NB4 (cell line): ENCODE measurements at regions not wholly inside any gene's neighbourhood (a gene's known extent, or its start where the extent isn't known, plus 50 kb on each side); places are given as distances from the start of the nearest gene placed in this dataset.
"Not testable (repeated sequence)": the region's sequence is repeated elsewhere in the genome, so short reads cannot be mapped to it uniquely, and the experiment has no call there.

Source experiments
- DNase-seq: peaks from one replicate; pipeline ENCODE4 v3.0.0; 2010; ENCODE audit warnings: low read depth
- H3K4me3 ChIP-seq: one replicate; pipeline ENCODE4 v1.5.1; 2011; ENCODE audit warnings: mild to moderate bottlenecking, low read depth, low read length, moderate library complexity
- MAX ChIP-seq: IDR thresholded peaks from 2 replicates; pipeline ENCODE4 v1.6.1; 2011; ENCODE audit warnings: low read depth, low read length
- MYC ChIP-seq: IDR thresholded peaks from 2 replicates; pipeline ENCODE4 v1.6.1; 2011; ENCODE audit warnings: low read depth, low read length
- POLR2A ChIP-seq: IDR thresholded peaks from 2 replicates; pipeline ENCODE4 v1.6.1; 2011; ENCODE audit warnings: mild to moderate bottlenecking; ENCODE audit not compliant: insufficient read length; ENCODE audit errors: extremely low read depth
- TF ChIP-seq, protein P1 (sequence below): IDR thresholded peaks from one replicate; pipeline ENCODE4 v1.5.1; 2012; ENCODE audit warnings: low read depth, low read length

- DNase-seq, H3K4me3 ChIP-seq: not testable (repeated sequence)
Measured at GRCh38 chr1:161454865-161455707, 50.2 kb upstream of the FCGR2A start.

DNA sequence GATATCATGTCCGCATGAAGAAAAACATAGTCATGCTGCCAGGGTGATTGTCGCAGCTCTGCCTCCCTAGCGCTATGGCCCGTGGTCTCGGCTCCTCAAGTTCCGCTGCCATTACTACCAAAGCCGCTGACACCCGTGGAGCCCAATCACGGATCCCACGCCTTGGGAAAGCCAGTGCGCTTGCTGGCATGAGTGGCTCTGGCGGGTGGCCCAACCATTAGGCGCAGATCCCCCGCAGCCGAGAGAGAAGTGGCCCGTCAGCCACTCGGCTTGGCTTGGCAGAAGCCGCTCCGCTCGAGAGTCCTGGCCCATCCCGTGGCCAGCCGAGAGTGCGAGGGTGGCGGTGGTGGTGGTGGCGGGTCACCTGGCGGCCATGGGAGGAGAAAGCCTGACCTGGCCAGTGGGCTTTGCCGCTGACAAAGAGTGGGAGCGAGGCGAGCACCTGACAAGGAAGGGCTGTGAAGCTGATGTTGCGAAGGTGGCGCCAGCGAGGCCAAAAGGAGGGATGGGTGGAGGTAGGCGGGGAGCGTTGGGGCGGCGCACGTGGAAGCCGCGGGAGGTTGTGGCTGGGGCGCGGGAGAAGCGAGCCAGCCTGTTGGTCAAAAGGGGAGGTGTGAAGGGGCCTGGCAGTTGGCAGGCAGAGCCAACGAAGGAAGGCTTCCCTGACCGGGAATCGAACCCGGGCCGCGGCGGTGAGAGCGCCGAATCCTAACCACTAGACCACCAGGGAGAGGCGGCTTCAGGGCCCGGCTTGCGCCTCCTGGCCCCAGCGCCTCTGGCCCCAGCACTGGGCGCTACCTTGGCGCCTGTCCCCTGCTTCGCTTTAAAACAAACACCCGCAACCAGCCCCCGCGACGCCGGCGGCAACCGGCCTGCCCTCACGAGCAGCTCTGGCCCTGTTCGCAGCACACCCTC, 51.0 kb upstream of the FCGR2A start:
- DNase-seq, H3K4me3 ChIP-seq: not testable (repeated sequence)

DNA sequence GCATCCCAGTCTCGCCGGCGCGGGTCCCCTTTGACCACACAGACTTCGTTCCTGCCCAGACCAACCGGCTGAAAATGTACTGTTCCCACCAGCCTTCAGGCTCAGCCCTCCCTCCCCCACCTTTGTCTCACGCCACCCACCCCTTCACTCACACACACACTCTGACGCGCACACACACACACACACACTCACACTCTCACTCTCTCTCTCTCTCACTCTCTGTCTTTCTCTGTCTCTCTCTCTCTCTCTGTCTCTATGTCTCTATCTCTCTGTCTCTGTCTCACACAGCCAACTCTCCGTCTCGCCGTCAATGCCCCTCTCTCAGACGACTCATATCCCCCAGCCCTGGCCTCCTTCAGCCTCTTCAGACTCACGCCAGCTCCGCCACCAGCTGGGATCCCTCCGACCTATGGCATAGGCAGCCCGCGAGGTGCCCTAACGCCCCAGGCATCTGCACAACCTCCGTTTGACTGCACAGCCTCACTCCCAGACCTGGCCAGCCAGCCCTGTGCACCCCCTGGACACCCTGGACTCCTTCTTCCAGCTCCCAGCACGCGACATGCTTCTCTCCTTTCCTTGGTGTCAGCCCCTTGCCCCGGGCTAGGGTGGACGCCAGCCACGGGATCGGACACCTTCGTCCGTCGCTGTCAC, 53.4 kb upstream of the FCGR2A start:
- DNase-seq, H3K4me3 ChIP-seq: not testable (repeated sequence)

- not testable (repeated sequence) for H3K4me3 ChIP-seq, DNase-seq
Measured at GRCh38 chr1:161447760-161448332, 57.4 kb upstream of the FCGR2A start.

GRCh38 chr1:161447040-161447759, 58.1 kb upstream of the FCGR2A start:
- H3K4me3 ChIP-seq, DNase-seq: not testable (repeated sequence)

DNA sequence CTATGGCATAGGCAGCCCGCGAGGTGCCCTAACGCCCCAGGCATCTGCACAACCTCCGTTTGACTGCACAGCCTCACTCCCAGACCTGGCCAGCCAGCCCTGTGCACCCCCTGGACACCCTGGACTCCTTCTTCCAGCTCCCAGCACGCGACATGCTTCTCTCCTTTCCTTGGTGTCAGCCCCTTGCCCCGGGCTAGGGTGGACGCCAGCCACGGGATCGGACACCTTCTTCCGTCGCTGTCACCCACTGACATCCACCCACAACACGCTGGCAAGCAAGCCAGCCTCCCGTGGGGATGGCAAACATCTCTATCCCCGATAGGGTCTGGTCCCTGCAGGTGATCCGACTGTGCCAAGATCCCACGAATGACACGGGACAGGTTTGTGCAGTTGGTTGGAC, 60.5 kb upstream of the FCGR2A start:
- DNase-seq, H3K4me3 ChIP-seq: not testable (repeated sequence)

GRCh38 chr1:161444255-161444654, 61.0 kb upstream of the FCGR2A start:
- DNase-seq, H3K4me3 ChIP-seq: not testable (repeated sequence)

DNA sequence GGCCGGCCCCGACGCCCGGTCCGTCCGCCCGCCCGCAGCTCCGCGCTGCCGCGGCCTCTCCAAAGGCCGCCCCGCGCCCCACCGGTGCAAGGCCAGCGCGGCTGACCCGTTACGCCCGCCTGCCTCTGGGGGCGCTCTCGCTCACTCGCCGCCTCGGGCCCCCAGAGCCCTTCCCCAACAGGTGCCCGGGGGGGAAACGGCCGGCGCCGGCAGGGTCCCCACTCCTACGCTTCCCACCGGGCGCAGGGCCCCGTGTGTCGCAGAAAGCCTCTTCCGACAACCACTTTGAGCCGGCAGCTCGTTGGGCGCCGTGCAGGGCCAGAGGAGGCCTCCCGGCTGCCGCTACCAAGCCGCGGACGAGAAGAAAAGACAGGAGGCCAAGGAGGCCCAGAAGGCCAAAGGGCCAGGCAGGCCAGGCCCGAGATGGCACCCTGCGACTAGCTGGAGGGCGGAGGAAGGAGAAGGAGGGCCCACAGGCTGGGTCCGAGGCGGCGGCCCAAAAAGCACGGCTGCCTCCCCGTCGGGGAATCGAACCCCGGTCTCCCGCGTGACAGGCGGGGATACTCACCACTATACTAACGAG, 64.9 kb upstream of the FCGR2A start:
- H3K4me3 ChIP-seq, result peak overlapping the region; percentile 60
- TF ChIP-seq MYC (peak; percentile 56), POLR2A (peak; percentile 42), MAX (peak; percentile 49; the same call in 1 of the 2 replicates)
- TF ChIP-seq, protein P1, sequence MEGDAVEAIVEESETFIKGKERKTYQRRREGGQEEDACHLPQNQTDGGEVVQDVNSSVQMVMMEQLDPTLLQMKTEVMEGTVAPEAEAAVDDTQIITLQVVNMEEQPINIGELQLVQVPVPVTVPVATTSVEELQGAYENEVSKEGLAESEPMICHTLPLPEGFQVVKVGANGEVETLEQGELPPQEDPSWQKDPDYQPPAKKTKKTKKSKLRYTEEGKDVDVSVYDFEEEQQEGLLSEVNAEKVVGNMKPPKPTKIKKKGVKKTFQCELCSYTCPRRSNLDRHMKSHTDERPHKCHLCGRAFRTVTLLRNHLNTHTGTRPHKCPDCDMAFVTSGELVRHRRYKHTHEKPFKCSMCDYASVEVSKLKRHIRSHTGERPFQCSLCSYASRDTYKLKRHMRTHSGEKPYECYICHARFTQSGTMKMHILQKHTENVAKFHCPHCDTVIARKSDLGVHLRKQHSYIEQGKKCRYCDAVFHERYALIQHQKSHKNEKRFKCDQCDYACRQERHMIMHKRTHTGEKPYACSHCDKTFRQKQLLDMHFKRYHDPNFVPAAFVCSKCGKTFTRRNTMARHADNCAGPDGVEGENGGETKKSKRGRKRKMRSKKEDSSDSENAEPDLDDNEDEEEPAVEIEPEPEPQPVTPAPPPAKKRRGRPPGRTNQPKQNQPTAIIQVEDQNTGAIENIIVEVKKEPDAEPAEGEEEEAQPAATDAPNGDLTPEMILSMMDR, result peak; percentile 56
- DNase-seq, result peak; percentile 89

DNA sequence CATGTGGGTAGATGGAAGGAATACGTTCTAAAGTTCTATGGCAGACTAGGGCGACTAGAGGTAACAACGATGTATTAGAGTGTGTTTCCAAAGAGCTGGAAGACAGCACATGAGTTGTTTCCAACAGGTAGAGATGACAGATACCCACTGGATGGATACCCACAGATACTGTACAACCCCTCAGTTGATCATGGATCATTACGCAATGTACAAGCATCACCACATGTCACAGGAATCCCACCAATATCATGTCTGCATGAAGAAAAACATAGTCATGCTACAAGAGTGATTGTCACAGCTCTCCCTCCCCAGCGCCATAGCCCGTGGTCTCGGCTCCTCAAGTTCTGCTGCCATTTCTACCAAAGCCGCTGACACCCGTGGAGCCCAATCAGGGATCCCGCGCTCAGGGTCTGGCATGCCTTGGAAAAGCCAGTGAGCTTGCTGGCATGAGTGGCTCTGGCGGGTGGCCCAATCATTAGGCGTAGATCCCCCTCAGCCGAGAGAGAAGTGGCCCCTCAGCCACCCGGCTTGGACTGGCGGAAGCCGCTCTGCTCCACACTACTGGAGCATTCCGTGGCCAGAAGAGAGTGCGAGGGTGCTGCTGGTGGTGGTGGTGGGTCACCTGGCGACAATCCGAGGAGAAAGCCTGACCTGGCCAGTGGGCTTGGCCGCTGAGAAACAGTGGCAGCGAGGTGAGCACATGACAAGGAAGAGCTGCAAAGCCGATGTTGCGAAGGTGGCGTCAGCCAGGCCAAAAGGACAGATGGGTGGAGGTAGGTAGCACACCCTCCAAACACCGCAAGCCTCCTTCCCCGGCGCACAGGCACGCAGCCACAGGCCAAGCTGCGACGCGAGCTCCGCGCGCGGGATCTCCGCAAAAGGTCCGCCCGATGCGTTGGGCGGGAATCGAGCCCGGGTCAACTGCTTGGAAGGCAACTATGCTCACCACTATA, 65.7 kb upstream of the FCGR2A start:
- H3K4me3 ChIP-seq, result peak overlapping the region; percentile 53
- TF ChIP-seq POLR2A (no peak), MAX (no peak), MYC (no peak)
- TF ChIP-seq, protein P1, result no peak
- peak; percentile 13 for DNase-seq

DNA sequence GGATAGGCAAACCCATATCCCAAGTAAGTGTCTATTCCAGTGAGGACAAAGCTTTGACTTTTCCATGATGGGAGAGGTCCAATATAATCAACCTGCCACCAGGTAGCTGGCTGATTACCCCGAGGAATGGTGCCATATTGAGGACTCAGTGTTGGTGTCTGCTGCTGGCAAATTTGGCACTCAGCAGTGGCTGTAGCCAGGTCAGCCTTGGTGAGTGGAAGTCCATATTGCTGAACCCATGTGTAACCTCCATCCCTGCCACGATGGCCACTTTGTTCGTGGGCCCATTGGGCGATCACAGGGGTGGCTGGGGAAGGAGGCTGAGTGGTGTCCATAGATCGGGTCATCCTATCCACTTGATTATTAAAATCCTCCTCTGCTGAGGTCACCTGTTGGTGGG, 65.5 kb upstream of the CFAP126 start:
- not testable (repeated sequence) for H3K4me3 ChIP-seq, DNase-seq
